ENCODE measurements at regions not wholly inside any gene's neighbourhood (a gene's known extent, or its start where the extent isn't known, plus 50 kb on each side); places are given as distances from the start of the nearest gene placed in this dataset.

- Histone ChIP-seq H2AFZ (ENCODE audit: insufficient read depth, low read length, poor library complexity) (no peak overlapping the region), H3K18ac (ENCODE audit: low read length) (no peak overlapping the region), H3K14ac (ENCODE audit: low read length) (no peak overlapping the region), H3K27ac (ENCODE audit: low read depth, low read length) (no peak overlapping the region), H3K4me3 (ENCODE audit: low read depth, low read length) (no peak overlapping the region), H4K8ac (ENCODE audit: low read depth, low read length) (no peak overlapping the region), H3K4me2 (ENCODE audit: low read length) (no peak overlapping the region), H4K12ac (ENCODE audit: low read depth, low read length) (no peak overlapping the region), H3K4ac (ENCODE audit: low read depth, low read length) (no peak overlapping the region), H3K27me3 (ENCODE audit: insufficient read depth, low read length) (no peaks in the 10 kb centered on the region), H3K79me2 (ENCODE audit: control insufficient read depth, insufficient read depth, low read length, poor library complexity) (no peaks in the 10 kb centered on the region), H3K79me1 (ENCODE audit: low read length) (no peaks in the 10 kb centered on the region), H2BK12ac (ENCODE audit: low read length) (no peak overlapping the region), H2BK120ac (ENCODE audit: insufficient read depth, low read length, poor library complexity) (no peak overlapping the region), H3K36me3 (ENCODE audit: control insufficient read depth in 1 of 2, insufficient read depth in 2 of 2, low read length in 2 of 2) (no peaks in the 10 kb centered on the region), H3K9me3 (ENCODE audit: insufficient read depth, low read depth, low read length) (peaks cover 3% of the 10 kb centered on the region), H3K9ac (ENCODE audit: low read length) (no peak overlapping the region), H4K91ac (ENCODE audit: low read depth, low read length) (no peak overlapping the region), H2AK5ac (ENCODE audit: low read length) (no peak overlapping the region), H3K4me1 (ENCODE audit: control insufficient read depth in 1 of 2, insufficient read depth in 2 of 2, low read length in 2 of 2) (no peaks in the 10 kb centered on the region), H2BK5ac (ENCODE audit: low read depth, low read length, poor library complexity) (no peak overlapping the region), H3K23ac (ENCODE audit: low read length) (no peak overlapping the region)
- DNase-seq: no peak
- no CpG with 5 or more reads among the region's 15 CpGs for WGBS (ENCODE audit: extremely low coverage, insufficient coverage, insufficient read length)
These were observed 159.2 kb downstream of the INHBB start for GRCh38 chr2:120504936-120505705.

- no peak overlapping the region for H4K12ac ChIP-seq (ENCODE audit: low read depth, low read length)
- no peak overlapping the region for H2BK5ac ChIP-seq (ENCODE audit: low read depth, low read length, poor library complexity)
These were observed 162.7 kb downstream of the INHBB start for GRCh38 chr2:120508567-120509041.

GRCh38 chr2:120509213-120509815, 163.4 kb downstream of the INHBB start:
- Histone ChIP-seq H2AFZ (ENCODE audit: insufficient read depth, low read length, poor library complexity) (no peak overlapping the region), H3K23ac (ENCODE audit: low read length) (no peak overlapping the region), H2AK5ac (ENCODE audit: low read length) (no peak overlapping the region), H3K79me1 (ENCODE audit: low read length) (no peaks in the 10 kb centered on the region), H2BK120ac (ENCODE audit: insufficient read depth, low read length, poor library complexity) (no peak overlapping the region), H3K9ac (ENCODE audit: low read length) (no peak overlapping the region), H3K9me3 (ENCODE audit: insufficient read depth, low read depth, low read length) (no peaks in the 10 kb centered on the region), H3K4me2 (ENCODE audit: low read length) (no peak overlapping the region), H3K27ac (ENCODE audit: low read depth, low read length) (no peak overlapping the region), H3K36me3 (ENCODE audit: control insufficient read depth in 1 of 2, insufficient read depth in 2 of 2, low read length in 2 of 2) (no peaks in the 10 kb centered on the region), H4K12ac (ENCODE audit: low read depth, low read length) (no peak overlapping the region), H2BK12ac (ENCODE audit: low read length) (no peak overlapping the region), H2BK5ac (ENCODE audit: low read depth, low read length, poor library complexity) (no peak overlapping the region), H4K91ac (ENCODE audit: low read depth, low read length) (no peak overlapping the region), H3K4ac (ENCODE audit: low read depth, low read length) (no peak overlapping the region), H4K8ac (ENCODE audit: low read depth, low read length) (no peak overlapping the region), H3K27me3 (ENCODE audit: insufficient read depth, low read length) (no peaks in the 10 kb centered on the region), H3K14ac (ENCODE audit: low read length) (no peak overlapping the region), H3K18ac (ENCODE audit: low read length) (no peak overlapping the region), H3K79me2 (ENCODE audit: control insufficient read depth, insufficient read depth, low read length, poor library complexity) (no peaks in the 10 kb centered on the region), H3K4me3 (ENCODE audit: low read depth, low read length) (no peak overlapping the region), H3K4me1 (ENCODE audit: control insufficient read depth in 1 of 2, insufficient read depth in 2 of 2, low read length in 2 of 2) (no peaks in the 10 kb centered on the region)
- WGBS (ENCODE audit: extremely low coverage, insufficient coverage, insufficient read length): no CpG with 5 or more reads among the region's 14 CpGs
- DNase-seq: no peak

More at GRCh38 chr2:120508567-120509041, 162.7 kb downstream of the INHBB start:
- H2AFZ ChIP-seq (ENCODE audit: insufficient read depth, low read length, poor library complexity): no peak overlapping the region
- no peaks in the 10 kb centered on the region for H3K9me3 ChIP-seq (ENCODE audit: insufficient read depth, low read depth, low read length)
- H2BK12ac ChIP-seq (ENCODE audit: low read length): no peak overlapping the region
- no peak overlapping the region for H3K23ac ChIP-seq (ENCODE audit: low read length)
- H2BK120ac ChIP-seq (ENCODE audit: insufficient read depth, low read length, poor library complexity): no peak overlapping the region
- no peak overlapping the region for H3K27ac ChIP-seq (ENCODE audit: low read depth, low read length)
- H3K18ac ChIP-seq (ENCODE audit: low read length): no peak overlapping the region
- H3K14ac ChIP-seq (ENCODE audit: low read length): no peak overlapping the region
- H3K4me1 ChIP-seq (ENCODE audit: control insufficient read depth in 1 of 2, insufficient read depth in 2 of 2, low read length in 2 of 2): no peaks in the 10 kb centered on the region
- no peaks in the 10 kb centered on the region for H3K27me3 ChIP-seq (ENCODE audit: insufficient read depth, low read length)
- H3K79me2 ChIP-seq (ENCODE audit: control insufficient read depth, insufficient read depth, low read length, poor library complexity): no peaks in the 10 kb centered on the region
- no peak overlapping the region for H4K8ac ChIP-seq (ENCODE audit: low read depth, low read length)
- no peak for DNase-seq
- H3K4me2 ChIP-seq (ENCODE audit: low read length): no peak overlapping the region
- H3K9ac ChIP-seq (ENCODE audit: low read length): no peak overlapping the region
- H3K4ac ChIP-seq (ENCODE audit: low read depth, low read length): no peak overlapping the region
- WGBS (ENCODE audit: extremely low coverage, insufficient coverage, insufficient read length): no CpG with 5 or more reads among the region's 7 CpGs
- H3K36me3 ChIP-seq (ENCODE audit: control insufficient read depth in 1 of 2, insufficient read depth in 2 of 2, low read length in 2 of 2): no peaks in the 10 kb centered on the region
- no peaks in the 10 kb centered on the region for H3K79me1 ChIP-seq (ENCODE audit: low read length)
- H3K4me3 ChIP-seq (ENCODE audit: low read depth, low read length): no peak overlapping the region
- no peak overlapping the region for H4K91ac ChIP-seq (ENCODE audit: low read depth, low read length)
- H2AK5ac ChIP-seq (ENCODE audit: low read length): no peak overlapping the region

GRCh38 chr2:120509991-120510735, 164.2 kb downstream of the INHBB start:
- H3K79me2 ChIP-seq (ENCODE audit: control insufficient read depth, insufficient read depth, low read length, poor library complexity): no peaks in the 10 kb centered on the region
- no peak overlapping the region for H3K4me3 ChIP-seq (ENCODE audit: low read depth, low read length)
- H4K8ac ChIP-seq (ENCODE audit: low read depth, low read length): no peak overlapping the region
- H3K4me1 ChIP-seq (ENCODE audit: control insufficient read depth in 1 of 2, insufficient read depth in 2 of 2, low read length in 2 of 2): no peaks in the 10 kb centered on the region
- WGBS (ENCODE audit: extremely low coverage, insufficient coverage, insufficient read length): no CpG with 5 or more reads among the region's 10 CpGs
- H2AFZ ChIP-seq (ENCODE audit: insufficient read depth, low read length, poor library complexity): no peak overlapping the region
- H2AK5ac ChIP-seq (ENCODE audit: low read length): no peak overlapping the region
- H3K27ac ChIP-seq (ENCODE audit: low read depth, low read length): no peak overlapping the region
- DNase-seq: no peak
- no peak overlapping the region for H4K91ac ChIP-seq (ENCODE audit: low read depth, low read length)
- no peaks in the 10 kb centered on the region for H3K27me3 ChIP-seq (ENCODE audit: insufficient read depth, low read length)
- no peak overlapping the region for H4K12ac ChIP-seq (ENCODE audit: low read depth, low read length)
- H2BK5ac ChIP-seq (ENCODE audit: low read depth, low read length, poor library complexity): no peak overlapping the region
- H3K9ac ChIP-seq (ENCODE audit: low read length): no peak overlapping the region
- no peak overlapping the region for H3K18ac ChIP-seq (ENCODE audit: low read length)
- H3K79me1 ChIP-seq (ENCODE audit: low read length): no peaks in the 10 kb centered on the region
- H3K9me3 ChIP-seq (ENCODE audit: insufficient read depth, low read depth, low read length): no peaks in the 10 kb centered on the region
- H3K4ac ChIP-seq (ENCODE audit: low read depth, low read length): no peak overlapping the region
- no peaks in the 10 kb centered on the region for H3K36me3 ChIP-seq (ENCODE audit: control insufficient read depth in 1 of 2, insufficient read depth in 2 of 2, low read length in 2 of 2)
- H3K14ac ChIP-seq (ENCODE audit: low read length): no peak overlapping the region
- no peak overlapping the region for H2BK12ac ChIP-seq (ENCODE audit: low read length)
- no peak overlapping the region for H3K23ac ChIP-seq (ENCODE audit: low read length)
- no peak overlapping the region for H2BK120ac ChIP-seq (ENCODE audit: insufficient read depth, low read length, poor library complexity)
- H3K4me2 ChIP-seq (ENCODE audit: low read length): no peak overlapping the region

Measured in trophoblast cell (in vitro differentiated cells and primary cell).